CD14-positive monocyte (primary cell): ENCODE measurements at regions not wholly inside any gene's neighbourhood (a gene's known extent, or its start where the extent isn't known, plus 50 kb on each side); places are given as distances from the start of the nearest gene placed in this dataset.

ENCODE experiments used
- DNase-seq, 3 donors: peaks; one replicate each; pipeline ENCODE4 v3.0.0-alpha.2; 2011 to 2022
- H2AFZ ChIP-seq: 2 replicates; pipeline ENCODE4 v1.6.0; 2012; ENCODE audit warnings: mild to moderate bottlenecking, low read depth, low read length, inconsistent platforms; ENCODE audit not compliant: insufficient read depth, poor library complexity, severe bottlenecking
- H3K27ac ChIP-seq, 2 donors: 1 replicate in 1 of 2; 2 replicates in 1 of 2; pipeline ENCODE4 v1.5.1; 2012 to 2013; ENCODE audit warnings: low read length in 2 of 2, control low read depth in 1 of 2, inconsistent platforms in 1 of 2, low read depth in 1 of 2, mild to moderate bottlenecking in 1 of 2
- H3K27me3 ChIP-seq, 2 donors: one replicate each; pipeline versions ENCODE4 v1.6.0 to v1.6.1; 2011 to 2013; ENCODE audit warnings: low read length in 2 of 2; ENCODE audit not compliant: control insufficient read depth in 2 of 2, insufficient read depth in 2 of 2
- H3K36me3 ChIP-seq, 2 donors: replicated peaks in 1 of 2; 1 replicate in 1 of 2; 2 replicates in 1 of 2; pipeline versions ENCODE4 v1.5.1 to v1.6.1; 2012 to 2013; ENCODE audit warnings: low read length in 2 of 2, control low read depth in 1 of 2, inconsistent platforms in 1 of 2, mild to moderate bottlenecking in 1 of 2; ENCODE audit not compliant: insufficient read depth in 2 of 2, control insufficient read depth in 1 of 2
- H3K4me1 ChIP-seq, 2 donors: 1 replicate in 1 of 2; 2 replicates in 1 of 2; pipeline versions ENCODE4 v1.5.1 to v1.6.1; 2012 to 2013; ENCODE audit warnings: low read length in 2 of 2, control low read depth in 1 of 2, inconsistent platforms in 1 of 2, mild to moderate bottlenecking in 1 of 2, moderate library complexity in 1 of 2; ENCODE audit not compliant: insufficient read depth in 2 of 2, control insufficient read depth in 1 of 2
- H3K4me2 ChIP-seq: replicated peaks from 2 replicates; pipeline ENCODE3; 2012; ENCODE audit warnings: low read length, moderate library complexity, mild to moderate bottlenecking; ENCODE audit not compliant: poor library complexity, severe bottlenecking; ENCODE audit errors: extremely low read depth
- H3K4me3 ChIP-seq, 3 experiments: fragments of 200-600 bp in 1 of 3; sonication (generic) in 1 of 3; replicated peaks in 1 of 3; 1 replicate in 2 of 3; 2 replicates in 1 of 3; pipeline ENCODE4 v1.5.1; 2011 to 2013; ENCODE audit warnings: low read length in 3 of 3, mild to moderate bottlenecking in 3 of 3, control low read depth in 2 of 3, low read depth in 2 of 3, inconsistent platforms in 1 of 3, moderate library complexity in 1 of 3
- H3K79me2 ChIP-seq: 2 replicates; pipeline ENCODE4 v1.6.0; 2012; ENCODE audit warnings: mild to moderate bottlenecking, control low read depth, inconsistent platforms, low read length, moderate library complexity; ENCODE audit not compliant: insufficient read depth
- H3K9ac ChIP-seq: 2 replicates; pipeline ENCODE4 v1.6.0; 2017; ENCODE audit warnings: low read length, mild to moderate bottlenecking; ENCODE audit not compliant: insufficient read depth, poor library complexity, severe bottlenecking
- H3K9me3 ChIP-seq, 2 donors: replicated peaks in 1 of 2; 1 replicate in 1 of 2; 2 replicates in 1 of 2; pipeline versions ENCODE4 v1.5.1 to v1.6.1; 2012 to 2013; ENCODE audit warnings: low read length in 2 of 2, control low read depth in 1 of 2; ENCODE audit not compliant: control insufficient read depth in 1 of 2, insufficient read depth in 1 of 2
- H4K20me1 ChIP-seq: 2 replicates; pipeline ENCODE4 v1.6.0; 2012; ENCODE audit warnings: mild to moderate bottlenecking, low read length, control low read depth, moderate library complexity; ENCODE audit not compliant: insufficient read depth
- H3K27ac Mint-ChIP-seq, 7 donors: one replicate each; pipeline ENCODE4 v1.8.0; 2020; ENCODE audit warnings: mild to moderate bottlenecking in 7 of 7, mixed read lengths in 7 of 7, moderate library complexity in 6 of 7, inconsistent platforms in 2 of 7
- H3K27me3 Mint-ChIP-seq, 3 donors: one replicate each; pipeline ENCODE4 v1.8.0; 2021 to 2022; ENCODE audit warnings: low read depth in 3 of 3, mild to moderate bottlenecking in 3 of 3, mixed read lengths in 3 of 3, moderate library complexity in 3 of 3, inconsistent platforms in 1 of 3
- H3K36me3 Mint-ChIP-seq, 2 donors: one replicate each; pipeline ENCODE4 v1.8.0; 2020; ENCODE audit warnings: mixed read lengths in 2 of 2, inconsistent platforms in 1 of 2, mild to moderate bottlenecking in 1 of 2
- H3K4me1 Mint-ChIP-seq: one replicate; pipeline ENCODE4 v1.8.0; 2020; ENCODE audit warnings: mild to moderate bottlenecking, mixed read lengths
- H3K4me3 Mint-ChIP-seq, 2 donors: one replicate each; pipeline ENCODE4 v1.8.0; 2020; ENCODE audit warnings: mild to moderate bottlenecking in 2 of 2, mixed read lengths in 2 of 2, moderate library complexity in 1 of 2
- H3K9me3 Mint-ChIP-seq, 7 donors: one replicate each; pipeline ENCODE4 v1.8.0; 2020 to 2022; ENCODE audit warnings: mixed read lengths in 7 of 7, mild to moderate bottlenecking in 6 of 7, moderate library complexity in 6 of 7, inconsistent platforms in 2 of 7
- CTCF ChIP-seq: fragments of 200-600 bp; IDR thresholded peaks from one replicate; pipeline ENCODE4 v1.8.0; 2022; ENCODE audit warnings: antibody characterized with exemption, mild to moderate bottlenecking
- WGBS: methylation state at CpG from one replicate; pipeline ENCODE4 v1.1.5; 2013; ENCODE audit warnings: missing lambda C conversion rate; ENCODE audit not compliant: insufficient coverage; 5-methylcytosine and 5-hydroxymethylcytosine counted together
- intact Hi-C, 2 donors: fragments of 100-400 bp; cut with micrococcal nuclease; formaldehyde crosslinking; loops; one replicate each; pipeline versions ENCODE4 v1.15.0 to v1.15.1; 2023

GRCh38 chr1:238006779-238007178 is 116.1 kb upstream of the ZP4 start:
- H3K79me2 ChIP-seq, result no peaks in the 10 kb centered on the region
- H3K4me1 Mint-ChIP-seq, result peaks cover 21% of the 10 kb centered on the region
- no peak overlapping the region for H3K4me3 Mint-ChIP-seq
- H4K20me1 ChIP-seq, result no peaks in the 10 kb centered on the region
- no peak overlapping the region for H3K4me3 ChIP-seq
- H2AFZ ChIP-seq, result no peak overlapping the region
- H3K36me3 Mint-ChIP-seq, result no peaks in the 10 kb centered on the region
- H3K9me3 ChIP-seq, result no peaks in the 10 kb centered on the region
- no peaks in the 10 kb centered on the region for H3K36me3 ChIP-seq
- H3K4me2 ChIP-seq, result no peak overlapping the region
- no peak for DNase-seq
- H3K4me1 ChIP-seq, result peaks cover 12 to 15% of the 10 kb centered on the region in 2 donors
- H3K27me3 Mint-ChIP-seq, result peaks cover 0 to 1% (median 0%) of the 10 kb centered on the region in 3 donors
- H3K27me3 ChIP-seq, result no peaks in the 10 kb centered on the region
- H3K9me3 Mint-ChIP-seq, result peaks cover 0 to 18% (median 5%) of the 10 kb centered on the region in 7 donors
- intact Hi-C loops, result no loop called here
- H3K27ac Mint-ChIP-seq, result peak overlapping the region in 1 of 7 donors; percentile 39
- no peak overlapping the region for H3K9ac ChIP-seq
- no peak overlapping the region for H3K27ac ChIP-seq
- WGBS, result no CpG with 5 or more reads among the region's 4 CpGs
- no peak for TF ChIP-seq CTCF

- WGBS, result no CpG with 5 or more reads among the region's 1 CpG
- Histone ChIP-seq H4K20me1 (no peaks in the 10 kb centered on the region), H3K4me3 (no peak overlapping the region), H3K36me3 (no peaks in the 10 kb centered on the region), H3K4me2 (no peak overlapping the region), H3K27me3 (no peaks in the 10 kb centered on the region), H2AFZ (no peak overlapping the region), H3K9me3 (no peaks in the 10 kb centered on the region), H3K4me1 (peaks cover 12 to 15% of the 10 kb centered on the region in 2 donors), H3K27ac (no peak overlapping the region), H3K79me2 (no peaks in the 10 kb centered on the region), H3K9ac (no peak overlapping the region)
- Mint-ChIP-seq H3K4me1 (peaks cover 21% of the 10 kb centered on the region), H3K4me3 (no peak overlapping the region), H3K36me3 (no peaks in the 10 kb centered on the region), H3K27ac (peak overlapping the region in 1 of 7 donors; percentile 60), H3K9me3 (peaks cover 0 to 13% (median 3%) of the 10 kb centered on the region in 7 donors), H3K27me3 (peaks cover 0 to 2% (median 1%) of the 10 kb centered on the region in 3 donors)
- no peak for DNase-seq
- no peak for TF ChIP-seq CTCF
- intact Hi-C loops, result no loop called here
These were observed 114.4 kb upstream of the ZP4 start for GRCh38 chr1:238005116-238005515.
